ENCODE measurements at regions not wholly inside any gene's neighbourhood (a gene's known extent, or its start where the extent isn't known, plus 50 kb on each side); places are given as distances from the start of the nearest gene placed in this dataset.
"Not testable (repeated sequence)": the region's sequence is repeated elsewhere in the genome, so short reads cannot be mapped to it uniquely, and the experiment has no call there.

DNA sequence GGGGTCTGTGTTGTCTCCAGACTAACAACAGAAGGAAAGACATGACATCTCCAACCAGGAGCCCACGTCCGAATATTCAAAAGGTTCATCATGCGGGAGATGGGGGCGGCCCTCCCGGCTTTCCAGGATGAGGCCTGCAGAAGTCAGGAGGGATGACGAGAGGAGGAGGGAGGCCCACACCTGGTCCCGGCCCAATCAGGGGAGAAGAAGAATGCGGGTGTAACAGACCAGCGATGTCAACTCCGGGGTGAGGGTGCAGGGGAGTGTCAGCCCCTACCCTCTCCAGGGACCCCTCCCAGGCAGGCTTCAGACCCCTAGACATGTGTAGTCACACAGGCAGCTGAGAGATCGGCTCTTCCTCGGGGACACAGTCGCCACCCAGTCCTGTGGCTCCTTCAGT is 275.3 kb upstream of the ZNF507 start:
- Histone ChIP-seq H3K4me3 (ENCODE audit: low read length in 2 of 2) (no peak overlapping the region), H3K36me3 (ENCODE audit: control insufficient read depth in 2 of 2, insufficient read depth in 2 of 2, low read length in 2 of 2) (no peaks in the 10 kb centered on the region), H3K9me3 (ENCODE audit: control insufficient read depth in 2 of 2, low read length in 2 of 2) (no peaks in the 10 kb centered on the region), H3K27ac (ENCODE audit: low read depth in 2 of 2, low read length in 2 of 2) (no peak overlapping the region), H3K27me3 (ENCODE audit: control insufficient read depth in 2 of 2, insufficient read depth in 2 of 2, low read length in 2 of 2) (no peaks in the 10 kb centered on the region), H3K9ac (ENCODE audit: low read depth in 1 of 2, low read length in 2 of 2) (no peak overlapping the region), H3K4me1 (ENCODE audit: control insufficient read depth in 2 of 2, insufficient read depth in 2 of 2, low read length in 2 of 2) (no peaks in the 10 kb centered on the region)

DNA sequence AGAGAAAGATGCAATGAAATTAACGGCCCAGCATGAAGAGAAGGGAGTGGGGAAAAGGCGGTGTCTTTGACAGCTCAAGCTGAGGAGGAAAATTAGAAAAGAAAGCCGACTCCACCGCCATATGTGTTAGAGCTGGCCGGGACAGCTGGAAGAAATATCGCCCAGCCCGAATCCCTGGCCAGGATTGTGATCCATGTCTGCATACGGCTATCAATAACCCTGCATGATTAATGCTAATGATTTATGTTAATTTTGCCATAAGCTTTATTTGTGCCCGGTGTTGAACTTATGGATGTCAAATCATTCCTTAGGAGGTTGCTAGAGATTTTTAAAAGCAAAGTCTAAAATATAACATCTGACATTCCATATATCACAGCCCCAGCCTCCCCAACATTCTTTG is 263.4 kb upstream of the ZNF507 start:
- Histone ChIP-seq H3K36me3 (ENCODE audit: control insufficient read depth in 2 of 2, insufficient read depth in 2 of 2, low read length in 2 of 2) (no peaks in the 10 kb centered on the region), H3K4me3 (ENCODE audit: low read length in 2 of 2) (no peak overlapping the region), H3K4me1 (ENCODE audit: control insufficient read depth in 2 of 2, insufficient read depth in 2 of 2, low read length in 2 of 2) (no peaks in the 10 kb centered on the region), H3K9ac (ENCODE audit: low read depth in 1 of 2, low read length in 2 of 2) (no peak overlapping the region), H3K27ac (ENCODE audit: low read depth in 2 of 2, low read length in 2 of 2) (no peak overlapping the region), H3K9me3 (ENCODE audit: control insufficient read depth in 2 of 2, low read length in 2 of 2) (no peaks in the 10 kb centered on the region), H3K27me3 (ENCODE audit: control insufficient read depth in 2 of 2, insufficient read depth in 2 of 2, low read length in 2 of 2) (no peaks in the 10 kb centered on the region)

DNA sequence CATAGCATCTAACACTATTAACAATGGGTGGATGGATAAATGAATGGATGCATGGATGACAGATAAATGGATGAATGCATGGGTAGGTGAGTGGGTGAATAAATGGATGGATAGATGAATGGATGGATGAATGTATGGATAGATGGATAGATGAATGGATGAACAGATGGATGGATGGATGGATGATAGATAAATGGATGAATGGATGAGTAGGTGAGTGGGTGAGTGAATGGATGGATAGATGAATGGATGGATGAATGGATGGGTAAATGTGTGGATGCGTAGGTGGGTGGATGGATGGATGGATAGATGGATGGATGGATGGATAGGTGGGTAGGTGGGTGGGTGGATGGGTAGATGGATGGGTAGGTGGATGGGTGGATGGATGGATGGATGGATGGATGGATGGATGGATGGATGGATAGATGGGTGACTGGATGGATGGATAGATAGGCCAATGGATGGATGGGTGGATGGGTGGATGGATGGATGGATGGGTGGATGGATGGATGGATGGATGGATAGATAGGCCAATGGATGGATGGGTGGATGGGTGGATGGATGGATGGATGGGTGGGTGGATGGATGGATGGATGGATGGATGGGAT is 260.6 kb upstream of the ZNF507 start:
- H3K9ac ChIP-seq (ENCODE audit: low read depth in 1 of 2, low read length in 2 of 2); H3K4me3 ChIP-seq (ENCODE audit: low read length in 2 of 2); H3K9me3 ChIP-seq (ENCODE audit: control insufficient read depth in 2 of 2, low read length in 2 of 2); H3K27ac ChIP-seq (ENCODE audit: low read depth in 2 of 2, low read length in 2 of 2); H3K36me3 ChIP-seq (ENCODE audit: control insufficient read depth in 2 of 2, insufficient read depth in 2 of 2, low read length in 2 of 2); H3K27me3 ChIP-seq (ENCODE audit: control insufficient read depth in 2 of 2, insufficient read depth in 2 of 2, low read length in 2 of 2); H3K4me1 ChIP-seq (ENCODE audit: control insufficient read depth in 2 of 2, insufficient read depth in 2 of 2, low read length in 2 of 2): not testable (repeated sequence)

DNA sequence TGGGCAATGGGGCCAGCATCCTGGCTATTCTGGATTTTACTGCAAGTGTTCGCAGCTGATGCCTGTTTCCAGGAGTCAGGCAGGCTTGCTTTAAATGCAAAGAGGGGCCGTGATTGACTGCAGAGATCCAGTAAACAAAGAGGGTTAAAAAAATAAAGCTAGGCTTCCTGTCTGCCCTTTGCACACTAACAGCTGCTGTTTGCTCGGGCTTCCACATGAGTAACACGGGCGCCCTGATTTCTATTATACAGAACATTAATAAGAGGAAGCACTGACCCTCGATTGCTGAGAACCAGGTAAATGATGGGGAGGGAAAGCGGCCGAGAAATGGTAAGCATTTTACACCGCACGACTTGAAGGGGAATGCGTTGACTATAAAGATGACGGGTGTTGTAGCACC is 254.2 kb upstream of the ZNF507 start:
- H3K4me3 ChIP-seq (ENCODE audit: low read length in 2 of 2) = no peak overlapping the region
- H3K27ac ChIP-seq (ENCODE audit: low read depth in 2 of 2, low read length in 2 of 2) = no peak overlapping the region
- H3K4me1 ChIP-seq (ENCODE audit: control insufficient read depth in 2 of 2, insufficient read depth in 2 of 2, low read length in 2 of 2) = no peaks in the 10 kb centered on the region
- H3K9me3 ChIP-seq (ENCODE audit: control insufficient read depth in 2 of 2, low read length in 2 of 2) = no peaks in the 10 kb centered on the region
- no peaks in the 10 kb centered on the region for H3K36me3 ChIP-seq (ENCODE audit: control insufficient read depth in 2 of 2, insufficient read depth in 2 of 2, low read length in 2 of 2)
- no peaks in the 10 kb centered on the region for H3K27me3 ChIP-seq (ENCODE audit: control insufficient read depth in 2 of 2, insufficient read depth in 2 of 2, low read length in 2 of 2)
- H3K9ac ChIP-seq (ENCODE audit: low read depth in 1 of 2, low read length in 2 of 2) = no peak overlapping the region

DNA sequence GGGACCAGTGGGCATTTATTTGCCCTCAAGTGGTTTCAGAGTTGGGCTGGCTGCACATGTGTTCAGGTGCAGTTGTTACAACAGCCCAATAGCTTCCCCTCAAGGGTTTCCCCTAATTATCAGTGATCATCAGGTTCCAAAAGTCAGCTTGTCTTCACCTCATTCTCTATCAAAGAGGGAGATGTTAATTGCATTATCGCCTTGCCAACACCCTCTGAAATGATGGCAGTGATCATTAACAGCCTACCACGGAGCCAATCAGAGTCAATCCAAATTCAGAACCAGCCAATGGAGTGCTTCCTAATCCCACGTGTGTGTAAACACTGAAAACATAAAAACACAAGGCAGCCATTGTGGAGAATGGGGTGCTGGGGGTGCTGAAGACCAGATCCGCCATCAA is 248.4 kb upstream of the ZNF507 start:
- Histone ChIP-seq H3K9ac (ENCODE audit: low read depth in 1 of 2, low read length in 2 of 2) (no peak overlapping the region), H3K4me3 (ENCODE audit: low read length in 2 of 2) (no peak overlapping the region), H3K4me1 (ENCODE audit: control insufficient read depth in 2 of 2, insufficient read depth in 2 of 2, low read length in 2 of 2) (no peaks in the 10 kb centered on the region), H3K36me3 (ENCODE audit: control insufficient read depth in 2 of 2, insufficient read depth in 2 of 2, low read length in 2 of 2) (no peaks in the 10 kb centered on the region), H3K9me3 (ENCODE audit: control insufficient read depth in 2 of 2, low read length in 2 of 2) (no peaks in the 10 kb centered on the region), H3K27ac (ENCODE audit: low read depth in 2 of 2, low read length in 2 of 2) (no peak overlapping the region), H3K27me3 (ENCODE audit: control insufficient read depth in 2 of 2, insufficient read depth in 2 of 2, low read length in 2 of 2) (no peaks in the 10 kb centered on the region)

DNA sequence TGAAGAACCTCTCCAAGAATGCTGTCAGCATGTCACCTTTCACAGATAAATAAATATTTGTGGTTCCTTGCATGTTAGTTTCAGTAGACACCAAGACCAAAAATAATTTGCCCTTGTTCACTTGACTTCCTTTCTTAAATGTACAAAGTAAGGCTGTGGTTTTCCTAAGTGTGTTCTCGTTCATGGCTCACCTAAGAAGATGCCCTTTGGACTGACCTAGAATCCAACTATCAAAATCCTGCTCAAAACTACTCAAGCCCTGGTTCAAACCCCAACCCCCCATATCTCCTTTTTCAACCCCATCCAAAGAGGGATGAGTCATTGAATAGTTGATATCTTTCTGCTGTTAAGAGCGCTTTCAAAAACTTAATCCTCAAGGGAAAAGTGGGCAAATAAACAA is 247.8 kb upstream of the ZNF507 start:
- no peak overlapping the region for H3K4me3 ChIP-seq (ENCODE audit: low read length in 2 of 2)
- no peaks in the 10 kb centered on the region for H3K27me3 ChIP-seq (ENCODE audit: control insufficient read depth in 2 of 2, insufficient read depth in 2 of 2, low read length in 2 of 2)
- no peak overlapping the region for H3K9ac ChIP-seq (ENCODE audit: low read depth in 1 of 2, low read length in 2 of 2)
- H3K9me3 ChIP-seq (ENCODE audit: control insufficient read depth in 2 of 2, low read length in 2 of 2) = no peaks in the 10 kb centered on the region
- H3K36me3 ChIP-seq (ENCODE audit: control insufficient read depth in 2 of 2, insufficient read depth in 2 of 2, low read length in 2 of 2) = no peaks in the 10 kb centered on the region
- no peak overlapping the region for H3K27ac ChIP-seq (ENCODE audit: low read depth in 2 of 2, low read length in 2 of 2)
- H3K4me1 ChIP-seq (ENCODE audit: control insufficient read depth in 2 of 2, insufficient read depth in 2 of 2, low read length in 2 of 2) = no peaks in the 10 kb centered on the region

DNA sequence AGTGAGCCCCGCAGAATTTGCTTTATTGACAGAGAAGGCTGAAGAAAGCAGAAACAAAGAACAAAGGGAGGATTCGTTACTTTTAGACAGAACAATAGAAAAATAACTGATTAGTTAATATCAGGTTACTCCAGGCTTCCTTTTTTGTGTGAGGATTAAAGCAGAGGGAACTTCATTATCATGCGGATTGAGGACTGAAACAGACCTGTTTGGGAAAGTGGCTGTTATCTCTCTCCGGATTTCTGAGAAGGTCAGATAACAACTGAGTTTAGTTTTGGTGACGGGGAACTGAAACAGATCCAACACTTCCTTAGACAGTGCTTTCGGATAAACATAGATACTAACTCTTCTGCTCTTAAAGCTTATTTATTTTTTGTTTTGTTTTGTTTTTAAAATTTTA is 246.4 kb upstream of the ZNF507 start:
- H3K27me3 ChIP-seq (ENCODE audit: control insufficient read depth in 2 of 2, insufficient read depth in 2 of 2, low read length in 2 of 2) = peaks cover 0 to 2% of the 10 kb centered on the region in 2 donors
- no peaks in the 10 kb centered on the region for H3K9me3 ChIP-seq (ENCODE audit: control insufficient read depth in 2 of 2, low read length in 2 of 2)
- no peak overlapping the region for H3K4me3 ChIP-seq (ENCODE audit: low read length in 2 of 2)
- no peaks in the 10 kb centered on the region for H3K36me3 ChIP-seq (ENCODE audit: control insufficient read depth in 2 of 2, insufficient read depth in 2 of 2, low read length in 2 of 2)
- H3K27ac ChIP-seq (ENCODE audit: low read depth in 2 of 2, low read length in 2 of 2) = no peak overlapping the region
- H3K4me1 ChIP-seq (ENCODE audit: control insufficient read depth in 2 of 2, insufficient read depth in 2 of 2, low read length in 2 of 2) = no peaks in the 10 kb centered on the region
- no peak overlapping the region for H3K9ac ChIP-seq (ENCODE audit: low read depth in 1 of 2, low read length in 2 of 2)

GRCh38 chr19:32101206-32101605 is 244.2 kb upstream of the ZNF507 start:
- Histone ChIP-seq H3K9ac (ENCODE audit: low read depth in 1 of 2, low read length in 2 of 2) (no peak overlapping the region), H3K4me1 (ENCODE audit: control insufficient read depth in 2 of 2, insufficient read depth in 2 of 2, low read length in 2 of 2) (peaks cover 0 to 3% of the 10 kb centered on the region in 2 donors), H3K36me3 (ENCODE audit: control insufficient read depth in 2 of 2, insufficient read depth in 2 of 2, low read length in 2 of 2) (no peaks in the 10 kb centered on the region), H3K27ac (ENCODE audit: low read depth in 2 of 2, low read length in 2 of 2) (no peak overlapping the region), H3K4me3 (ENCODE audit: low read length in 2 of 2) (no peak overlapping the region), H3K27me3 (ENCODE audit: control insufficient read depth in 2 of 2, insufficient read depth in 2 of 2, low read length in 2 of 2) (peaks cover 0 to 2% of the 10 kb centered on the region in 2 donors), H3K9me3 (ENCODE audit: control insufficient read depth in 2 of 2, low read length in 2 of 2) (no peaks in the 10 kb centered on the region)

- peaks cover 0 to 3% of the 10 kb centered on the region in 2 donors for H3K4me1 ChIP-seq (ENCODE audit: control insufficient read depth in 2 of 2, insufficient read depth in 2 of 2, low read length in 2 of 2)
- no peak overlapping the region for H3K27ac ChIP-seq (ENCODE audit: low read depth in 2 of 2, low read length in 2 of 2)
- H3K4me3 ChIP-seq (ENCODE audit: low read length in 2 of 2) = no peak overlapping the region
- H3K9me3 ChIP-seq (ENCODE audit: control insufficient read depth in 2 of 2, low read length in 2 of 2) = no peaks in the 10 kb centered on the region
- no peak overlapping the region for H3K9ac ChIP-seq (ENCODE audit: low read depth in 1 of 2, low read length in 2 of 2)
- peaks cover 0 to 2% of the 10 kb centered on the region in 2 donors for H3K27me3 ChIP-seq (ENCODE audit: control insufficient read depth in 2 of 2, insufficient read depth in 2 of 2, low read length in 2 of 2)
- H3K36me3 ChIP-seq (ENCODE audit: control insufficient read depth in 2 of 2, insufficient read depth in 2 of 2, low read length in 2 of 2) = no peaks in the 10 kb centered on the region
Observed at GRCh38 chr19:32103541-32103940, 241.9 kb upstream of the ZNF507 start.

- Histone ChIP-seq H3K36me3 (ENCODE audit: control insufficient read depth in 2 of 2, insufficient read depth in 2 of 2, low read length in 2 of 2) (no peaks in the 10 kb centered on the region), H3K9me3 (ENCODE audit: control insufficient read depth in 2 of 2, low read length in 2 of 2) (no peaks in the 10 kb centered on the region), H3K4me3 (ENCODE audit: low read length in 2 of 2) (no peak overlapping the region), H3K9ac (ENCODE audit: low read depth in 1 of 2, low read length in 2 of 2) (no peak overlapping the region), H3K27me3 (ENCODE audit: control insufficient read depth in 2 of 2, insufficient read depth in 2 of 2, low read length in 2 of 2) (peaks cover 0 to 2% of the 10 kb centered on the region in 2 donors), H3K4me1 (ENCODE audit: control insufficient read depth in 2 of 2, insufficient read depth in 2 of 2, low read length in 2 of 2) (peaks cover 0 to 3% of the 10 kb centered on the region in 2 donors), H3K27ac (ENCODE audit: low read depth in 2 of 2, low read length in 2 of 2) (no peak overlapping the region)
Observed at GRCh38 chr19:32104153-32104849, 241.1 kb upstream of the ZNF507 start.
